Endothelial cell of umbilical vein (primary cell): ENCODE measurements at regions not wholly inside any gene's neighbourhood (a gene's known extent, or its start where the extent isn't known, plus 50 kb on each side); places are given as distances from the start of the nearest gene placed in this dataset.

Source experiments
- BruUV-seq: library from RNA; stranded (reverse); fragments of 400-500 nt; replicated peaks from 2 replicates; lab custom pipeline; 2021; lab: Mats Ljungman, UMichigan
- CTCF ChIA-PET: fragments of 300-600, 350-600 bp; sonication (Branson Sonifier 250); formaldehyde crosslinking; loops from one replicate; lab custom pipeline; 2021; ENCODE audit warnings: antibody characterized with exemption, inconsistent platforms; lab: Charles Lee
- POLR2A ChIA-PET: fragments of 300-600, 350-600 bp; sonication (Branson Sonifier 250); formaldehyde crosslinking; loops from one replicate; lab custom pipeline; 2021; ENCODE audit warnings: antibody characterized with exemption, inconsistent platforms; lab: Charles Lee
- DNase-seq: peaks from one replicate; pipeline ENCODE4 v3.0.0-alpha.2; 2011; ENCODE audit warnings: low read depth, low spot score
- FAIRE-seq: peaks from 2 replicates; lab custom pipeline; 2011; peaks lifted over from hg19 to GRCh38; lab: Jason Lieb, UNC
- H2AFZ ChIP-seq: 2 replicates; pipeline ENCODE4 v1.6.0; 2012; ENCODE audit warnings: low read depth, low read length, control low read depth, inconsistent platforms
- H3K27ac ChIP-seq: 2 replicates; pipeline ENCODE4 v1.5.1; 2011; ENCODE audit warnings: low read depth, mild to moderate bottlenecking, control low read depth, low read length, moderate library complexity; ENCODE audit not compliant: insufficient read depth
- H3K27me3 ChIP-seq, 2 experiments: 2 replicates each; pipeline versions ENCODE4 v1.6.0 to v1.6.1; 2011; ENCODE audit warnings: low read length in 2 of 2, mixed read lengths in 1 of 2; ENCODE audit not compliant: control insufficient read depth in 2 of 2, insufficient read depth in 2 of 2
- H3K36me3 ChIP-seq, 2 experiments: 2 replicates in 1 of 2; 3 replicates in 1 of 2; pipeline ENCODE4 v1.5.1; 2011; ENCODE audit warnings: low read length in 2 of 2, mild to moderate bottlenecking in 1 of 2, moderate library complexity in 1 of 2; ENCODE audit not compliant: control insufficient read depth in 2 of 2, insufficient read depth in 2 of 2; ENCODE audit errors: extremely low read depth in 1 of 2
- H3K4me1 ChIP-seq: 3 replicates; pipeline ENCODE4 v1.5.1; 2011; ENCODE audit warnings: mild to moderate bottlenecking, low read length; ENCODE audit not compliant: control insufficient read depth, insufficient read depth; ENCODE audit errors: extremely low read depth
- H3K4me2 ChIP-seq: 2 replicates; pipeline ENCODE4 v1.6.1; 2011; ENCODE audit warnings: low read length, control low read depth, mixed read lengths; ENCODE audit not compliant: insufficient read depth
- H3K4me3 ChIP-seq, 3 experiments: fragments of 200-600 bp in 1 of 3; sonication (generic), shearing (Covaris generic) in 1 of 3; replicated peaks in 1 of 3; 2 replicates each; pipeline ENCODE4 v1.5.1; 2011 to 2016; ENCODE audit warnings: control low read depth in 3 of 3, low read length in 3 of 3, mild to moderate bottlenecking in 2 of 3, inconsistent platforms in 1 of 3, low read depth in 1 of 3, moderate library complexity in 1 of 3; ENCODE audit not compliant: insufficient read depth in 1 of 3
- H3K79me2 ChIP-seq: 2 replicates; pipeline ENCODE4 v1.6.0; 2012; ENCODE audit warnings: low read length, inconsistent platforms; ENCODE audit not compliant: control insufficient read depth, insufficient read depth
- H3K9ac ChIP-seq: replicated peaks from 2 replicates; pipeline ENCODE3; 2011; ENCODE audit warnings: low read length, control low read depth; ENCODE audit not compliant: insufficient read depth; ENCODE audit errors: extremely low read depth
- H3K9me1 ChIP-seq: replicated peaks from 3 replicates; pipeline ENCODE4 v1.6.0; 2011; ENCODE audit warnings: mild to moderate bottlenecking, low read length; ENCODE audit not compliant: control insufficient read depth, insufficient read depth; ENCODE audit errors: extremely low read depth
- H3K9me3 ChIP-seq: replicated peaks from 2 replicates; pipeline ENCODE4 v1.5.1; 2012; ENCODE audit warnings: low read length, inconsistent platforms; ENCODE audit not compliant: control insufficient read depth, insufficient read depth
- H4K20me1 ChIP-seq: replicated peaks from 2 replicates; pipeline ENCODE3; 2011; ENCODE audit warnings: mild to moderate bottlenecking, low read length; ENCODE audit not compliant: control insufficient read depth, insufficient read depth; ENCODE audit errors: extremely low read depth
- CTCF ChIP-seq, 2 donors: IDR thresholded peaks; 1 replicate in 1 of 2; 2 replicates in 1 of 2; pipeline ENCODE4 v1.5.1; 2011; ENCODE audit warnings: low read length in 2 of 2, mild to moderate bottlenecking in 2 of 2, moderate library complexity in 2 of 2, control low read depth in 1 of 2, inconsistent platforms in 1 of 2, low read depth in 1 of 2; ENCODE audit not compliant: insufficient read depth in 1 of 2; ENCODE audit errors: extremely low read depth in 1 of 2
- EZH2 ChIP-seq: IDR thresholded peaks from 2 replicates; pipeline ENCODE4 v1.6.1; 2012; ENCODE audit warnings: borderline replicate concordance, low read depth, mild to moderate bottlenecking, moderate library complexity, low read length, inconsistent platforms; ENCODE audit not compliant: severe bottlenecking
- FOS ChIP-seq: IDR thresholded peaks from 2 replicates; pipeline ENCODE4 v1.6.1; 2011; ENCODE audit warnings: mild to moderate bottlenecking, low read length, moderate library complexity, borderline replicate concordance; ENCODE audit not compliant: insufficient read depth
- GATA2 ChIP-seq: IDR thresholded peaks from 2 replicates; pipeline ENCODE4 v1.7.0; 2011; ENCODE audit warnings: low read depth, mild to moderate bottlenecking, moderate library complexity, mixed read lengths, low read length; ENCODE audit not compliant: insufficient read length, insufficient read depth
- JUN ChIP-seq: IDR thresholded peaks from 2 replicates; pipeline ENCODE4 v1.6.1; 2011; ENCODE audit warnings: borderline replicate concordance, low read depth; ENCODE audit not compliant: insufficient read length, insufficient read depth
- MAX ChIP-seq: IDR thresholded peaks from 2 replicates; pipeline ENCODE4 v1.6.1; 2011; ENCODE audit not compliant: insufficient read depth, insufficient read length
- MYC ChIP-seq: IDR thresholded peaks from one replicate; pipeline ENCODE4 v1.6.1; 2011; ENCODE audit warnings: mild to moderate bottlenecking, low read depth, low read length
- POLR2A ChIP-seq: IDR thresholded peaks from 2 replicates; pipeline ENCODE4 v1.6.1; 2012; ENCODE audit warnings: low read depth, mild to moderate bottlenecking, control low read depth, low read length
- POLR2AphosphoS5 ChIP-seq: IDR thresholded peaks from 2 replicates; pipeline ENCODE4 v1.6.1; 2012; ENCODE audit warnings: low read depth, mild to moderate bottlenecking, control low read depth, low read length, moderate library complexity; ENCODE audit not compliant: insufficient read depth
- dilution Hi-C: fragments of 300-500 bp; cut with MboI; formaldehyde crosslinking; loops from one replicate; pipeline ENCODE4 v1.15.0; 2019; ENCODE audit warnings: low sequenced_read_pairs; ENCODE audit not compliant: extremely low pct_ligation_motif_present
- intact Hi-C: fragments of 100-400 bp; cut with micrococcal nuclease; formaldehyde crosslinking; loops from one replicate; pipeline ENCODE4 v1.10.0; 2022

- dilution Hi-C loops (no loop called here), intact Hi-C loops (no loop called here)
- no peaks in the 10 kb centered on the region for H3K4me1 ChIP-seq
- POLR2A ChIA-PET: no interaction called here
- DNase-seq (no peak), FAIRE-seq (no peak)
- H3K27me3 ChIP-seq: no peaks in the 10 kb centered on the region
- TF ChIP-seq POLR2A: no peak
- TF ChIP-seq FOS: no peak
- TF ChIP-seq POLR2AphosphoS5: no peak
- TF ChIP-seq MAX: no peak
- no peak for TF ChIP-seq MYC
- no peak for TF ChIP-seq CTCF (IDR thresholded peaks at IDR 0.05; ENCODE audit: extremely low read depth in 1 of 2, insufficient read depth in 1 of 2, low read depth in 1 of 2, low read length in 2 of 2)
- no peak for TF ChIP-seq EZH2
- TF ChIP-seq JUN: no peak
- no peak for TF ChIP-seq GATA2
- no peak overlapping the region for H3K4me3 ChIP-seq
- no peaks in the 10 kb centered on the region for H3K36me3 ChIP-seq
- H4K20me1 ChIP-seq: no peaks in the 10 kb centered on the region
- no peak overlapping the region for H2AFZ ChIP-seq
- no peaks in the 10 kb centered on the region for H3K79me2 ChIP-seq
- H3K9me3 ChIP-seq: no peaks in the 10 kb centered on the region
- H3K9me1 ChIP-seq: no peaks in the 10 kb centered on the region
- no peak overlapping the region for H3K4me2 ChIP-seq
- H3K9ac ChIP-seq: no peak overlapping the region
- CTCF ChIA-PET: no interaction called here
- no TSS peak for BruUV-seq
- no peak overlapping the region for H3K27ac ChIP-seq
Observed at GRCh38 chr13:57224414-57224813, 57.4 kb downstream of the PRR20E start.
